ENCODE measurements at regions not wholly inside any gene's neighbourhood (a gene's known extent, or its start where the extent isn't known, plus 50 kb on each side); places are given as distances from the start of the nearest gene placed in this dataset.

DNA sequence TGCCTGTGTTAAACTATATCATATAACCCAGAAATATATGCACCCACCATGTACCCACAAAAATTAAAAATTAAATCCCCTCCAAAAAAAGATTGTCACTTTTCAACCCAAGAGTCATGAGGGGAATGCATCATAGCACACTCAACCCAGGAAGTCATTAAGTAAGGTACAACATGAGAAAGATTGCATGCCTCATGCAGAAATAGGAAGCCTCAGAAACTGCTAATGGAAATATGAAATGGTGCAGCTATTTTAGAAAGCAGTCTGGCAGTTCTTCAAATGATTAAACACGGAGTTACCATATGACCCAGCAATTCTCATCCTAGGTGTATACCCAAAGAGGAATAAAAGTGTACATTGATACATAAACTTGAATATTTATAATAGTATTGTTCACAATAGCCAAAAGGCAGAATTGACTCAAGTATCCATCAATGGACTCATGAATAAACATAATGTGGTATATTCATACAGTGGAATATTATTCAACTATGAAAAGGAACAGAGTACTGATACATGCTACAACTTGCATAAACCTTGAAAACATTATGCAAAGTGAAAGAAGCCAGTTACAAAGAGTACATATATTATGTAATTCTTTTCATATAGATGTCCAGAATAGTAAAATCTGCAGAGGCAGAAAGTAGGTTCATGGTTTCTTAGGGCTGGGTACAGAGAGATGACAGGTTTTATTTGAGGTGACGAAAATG lies 70.4 kb downstream of the TMEM100 start:
- TF ChIP-seq, protein P1, sequence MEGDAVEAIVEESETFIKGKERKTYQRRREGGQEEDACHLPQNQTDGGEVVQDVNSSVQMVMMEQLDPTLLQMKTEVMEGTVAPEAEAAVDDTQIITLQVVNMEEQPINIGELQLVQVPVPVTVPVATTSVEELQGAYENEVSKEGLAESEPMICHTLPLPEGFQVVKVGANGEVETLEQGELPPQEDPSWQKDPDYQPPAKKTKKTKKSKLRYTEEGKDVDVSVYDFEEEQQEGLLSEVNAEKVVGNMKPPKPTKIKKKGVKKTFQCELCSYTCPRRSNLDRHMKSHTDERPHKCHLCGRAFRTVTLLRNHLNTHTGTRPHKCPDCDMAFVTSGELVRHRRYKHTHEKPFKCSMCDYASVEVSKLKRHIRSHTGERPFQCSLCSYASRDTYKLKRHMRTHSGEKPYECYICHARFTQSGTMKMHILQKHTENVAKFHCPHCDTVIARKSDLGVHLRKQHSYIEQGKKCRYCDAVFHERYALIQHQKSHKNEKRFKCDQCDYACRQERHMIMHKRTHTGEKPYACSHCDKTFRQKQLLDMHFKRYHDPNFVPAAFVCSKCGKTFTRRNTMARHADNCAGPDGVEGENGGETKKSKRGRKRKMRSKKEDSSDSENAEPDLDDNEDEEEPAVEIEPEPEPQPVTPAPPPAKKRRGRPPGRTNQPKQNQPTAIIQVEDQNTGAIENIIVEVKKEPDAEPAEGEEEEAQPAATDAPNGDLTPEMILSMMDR (conservative IDR thresholded peaks at IDR 0.05; ENCODE audit: low read depth, low read length): no peak
- no peak for DNase-seq (ENCODE audit: low read depth)
- no peak overlapping the region for H3K4me3 ChIP-seq (ENCODE audit: low read depth, low read length)

DNA sequence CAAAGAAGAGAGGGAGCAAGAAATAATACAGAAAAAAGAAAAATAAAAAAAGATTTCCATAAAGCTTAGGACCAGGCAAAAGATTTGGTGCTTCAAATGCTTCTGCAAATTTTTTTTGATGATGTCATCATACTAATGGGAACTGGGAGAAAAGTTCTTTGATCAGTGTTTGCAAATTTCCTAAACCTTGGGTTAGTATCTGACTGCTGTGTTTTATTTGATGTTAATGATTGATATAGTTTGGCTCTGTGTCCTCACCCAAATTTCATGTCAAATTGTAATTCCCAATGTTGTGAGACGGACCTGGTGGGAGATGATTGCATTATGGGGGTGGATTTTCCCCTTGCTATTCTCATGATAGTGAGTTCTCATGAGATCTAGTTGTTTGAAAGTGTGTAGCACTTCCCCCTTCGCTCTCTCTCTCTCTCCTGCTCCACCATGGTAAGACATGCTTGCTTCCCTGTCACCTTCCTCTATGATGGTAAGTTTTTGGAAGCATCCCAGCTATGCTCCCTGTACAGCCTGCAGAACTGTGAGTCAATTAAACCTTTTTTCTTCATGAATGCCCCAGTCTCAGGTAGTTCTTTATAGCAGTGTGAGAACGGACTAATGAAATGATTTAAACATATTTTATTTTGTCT lies 72.6 kb downstream of the TMEM100 start:
- no peak for DNase-seq (ENCODE audit: low read depth)
- TF ChIP-seq, protein P1 (conservative IDR thresholded peaks at IDR 0.05; ENCODE audit: low read depth, low read length): no peak
- no peak overlapping the region for H3K4me3 ChIP-seq (ENCODE audit: low read depth, low read length)

DNA sequence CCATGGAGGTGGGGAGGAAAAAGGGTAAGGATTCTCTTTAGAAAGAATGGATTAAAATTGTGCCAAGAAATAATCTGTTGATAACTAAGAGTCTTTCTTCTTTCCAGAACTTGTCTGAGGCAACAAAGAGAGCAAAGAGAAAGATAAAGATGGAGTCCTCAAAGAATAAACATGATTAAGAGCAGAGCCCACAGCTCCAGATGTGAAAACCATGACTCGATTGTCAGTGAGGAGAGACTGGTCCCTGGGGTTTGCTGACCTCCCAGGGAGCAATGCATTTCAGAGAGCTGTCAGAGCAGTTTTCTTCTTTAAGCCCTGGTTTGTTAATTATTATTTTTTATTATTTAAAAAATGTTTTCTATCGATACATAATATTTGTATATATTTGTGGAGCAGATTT lies 74.6 kb downstream of the TMEM100 start:
- TF ChIP-seq, protein P1 (conservative IDR thresholded peaks at IDR 0.05; ENCODE audit: low read depth, low read length): no peak
- no peak for DNase-seq (ENCODE audit: low read depth)
- H3K4me3 ChIP-seq (ENCODE audit: low read depth, low read length): no peak overlapping the region

DNA sequence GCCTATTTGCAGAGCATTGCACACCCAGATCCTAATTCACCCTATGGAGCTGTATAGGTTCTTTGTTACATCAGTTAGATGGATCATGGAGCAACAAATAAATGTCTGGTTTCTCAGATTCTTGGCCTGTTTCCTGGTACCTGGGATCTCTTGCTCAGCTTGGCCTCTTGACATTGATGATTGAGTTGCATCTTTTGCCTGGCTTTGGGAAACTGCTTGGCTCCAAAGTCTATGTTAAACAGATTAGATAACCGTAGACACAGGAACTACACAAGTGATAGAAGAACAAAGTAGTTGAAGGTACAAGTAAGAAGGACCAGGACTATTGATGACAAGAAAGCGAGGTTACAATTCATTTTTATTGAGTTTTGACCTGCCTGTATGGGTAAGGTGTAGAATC lies 77.3 kb downstream of the TMEM100 start:
- H3K4me3 ChIP-seq (ENCODE audit: low read depth, low read length): no peak overlapping the region
- TF ChIP-seq, protein P1 (conservative IDR thresholded peaks at IDR 0.05; ENCODE audit: low read depth, low read length): no peak
- no peak for DNase-seq (ENCODE audit: low read depth)

DNA sequence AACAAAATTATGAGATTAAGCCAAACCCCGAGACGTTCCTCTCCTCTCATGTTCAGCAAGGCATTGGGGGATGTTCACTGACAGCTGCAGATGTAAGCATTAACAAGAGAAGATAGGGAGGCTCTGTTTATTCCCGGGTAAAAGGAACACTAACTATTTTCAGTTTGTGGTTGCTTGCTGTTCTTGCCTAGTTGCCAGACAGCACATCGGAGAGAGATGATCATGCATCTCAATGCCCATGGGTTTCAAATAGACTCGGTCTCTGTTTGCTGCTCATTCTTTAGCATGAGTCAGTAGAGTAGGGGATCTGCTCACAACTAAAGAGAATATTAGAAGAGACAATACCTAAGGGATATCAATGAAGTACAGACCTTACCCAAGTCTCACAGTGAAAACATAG lies 78.3 kb downstream of the TMEM100 start:
- no peak for DNase-seq (ENCODE audit: low read depth)
- TF ChIP-seq, protein P1 (conservative IDR thresholded peaks at IDR 0.05; ENCODE audit: low read depth, low read length): no peak
- no peak overlapping the region for H3K4me3 ChIP-seq (ENCODE audit: low read depth, low read length)

DNA sequence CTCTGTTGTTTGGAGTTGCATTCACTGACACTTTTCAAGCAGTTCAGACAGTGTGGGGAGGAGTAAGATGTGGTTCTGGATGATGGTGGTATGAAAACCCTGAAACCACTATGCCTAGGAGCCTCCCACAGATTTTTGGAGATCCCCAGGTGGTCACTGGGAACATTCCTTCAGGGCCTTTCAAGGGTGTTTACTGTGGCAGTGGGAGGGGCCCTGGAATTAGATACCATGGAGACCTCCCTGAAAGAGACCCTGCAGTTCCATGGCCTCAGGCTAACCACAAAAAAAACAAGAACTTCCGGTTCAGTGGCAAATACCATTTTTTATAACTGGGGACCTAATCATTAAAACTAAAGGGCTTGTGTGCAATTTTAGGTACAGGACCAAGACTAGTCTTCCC lies 79.9 kb downstream of the TMEM100 start:
- TF ChIP-seq, protein P1 (conservative IDR thresholded peaks at IDR 0.05; ENCODE audit: low read depth, low read length): no peak
- peak; percentile 8 for DNase-seq (ENCODE audit: low read depth)
- H3K4me3 ChIP-seq (ENCODE audit: low read depth, low read length): no peak overlapping the region

DNA sequence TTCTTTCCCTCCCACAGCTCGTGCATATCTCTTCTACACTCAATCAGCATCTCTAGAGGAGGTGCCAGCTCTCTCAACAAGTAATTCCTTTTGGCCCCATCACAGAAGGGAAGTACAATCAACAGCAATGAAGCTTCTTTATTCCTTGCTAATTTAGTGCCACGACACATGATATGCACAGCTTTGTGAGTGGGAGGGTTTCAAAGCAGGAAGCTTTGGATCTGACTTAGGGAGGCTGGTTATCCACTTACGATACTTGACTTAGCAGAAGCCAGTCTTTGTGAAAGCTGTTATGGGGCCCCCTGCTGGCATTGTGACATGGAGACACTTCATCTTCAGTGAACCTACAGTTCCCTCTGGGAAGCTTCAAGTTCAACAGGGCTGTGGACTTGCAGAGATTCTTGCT lies 81.0 kb downstream of the TMEM100 start:
- no peak overlapping the region for H3K4me3 ChIP-seq (ENCODE audit: low read depth, low read length)
- TF ChIP-seq, protein P1 (conservative IDR thresholded peaks at IDR 0.05; ENCODE audit: low read depth, low read length): peak; percentile 81
- DNase-seq (ENCODE audit: low read depth): peak; percentile 86

All from choroid plexus epithelial cell (primary cell).